ENCODE measurements at regions not wholly inside any gene's neighbourhood (a gene's known extent, or its start where the extent isn't known, plus 50 kb on each side); places are given as distances from the start of the nearest gene placed in this dataset.

DNA sequence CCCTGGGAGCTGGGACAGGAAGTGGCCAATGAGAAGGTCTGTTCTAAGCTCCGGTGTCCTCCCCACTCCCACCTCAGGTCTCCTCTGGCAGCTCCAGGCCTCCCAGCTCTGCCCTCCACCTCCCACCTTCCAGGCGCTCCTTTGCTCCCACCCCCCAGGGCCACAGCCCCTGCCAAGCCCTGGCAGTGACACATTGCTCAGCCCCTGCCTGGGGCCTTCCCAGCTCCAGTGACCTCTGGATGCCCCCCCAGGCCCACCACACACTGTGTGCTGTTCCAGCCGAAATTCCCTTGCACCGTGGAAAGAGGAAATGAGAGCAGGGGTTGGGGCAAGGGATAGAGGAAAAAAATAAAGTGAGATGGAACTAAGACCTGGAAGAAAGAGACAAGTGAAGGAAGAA is 289.6 kb downstream of the CYP26B1 start:
- TF ChIP-seq, protein P1, sequence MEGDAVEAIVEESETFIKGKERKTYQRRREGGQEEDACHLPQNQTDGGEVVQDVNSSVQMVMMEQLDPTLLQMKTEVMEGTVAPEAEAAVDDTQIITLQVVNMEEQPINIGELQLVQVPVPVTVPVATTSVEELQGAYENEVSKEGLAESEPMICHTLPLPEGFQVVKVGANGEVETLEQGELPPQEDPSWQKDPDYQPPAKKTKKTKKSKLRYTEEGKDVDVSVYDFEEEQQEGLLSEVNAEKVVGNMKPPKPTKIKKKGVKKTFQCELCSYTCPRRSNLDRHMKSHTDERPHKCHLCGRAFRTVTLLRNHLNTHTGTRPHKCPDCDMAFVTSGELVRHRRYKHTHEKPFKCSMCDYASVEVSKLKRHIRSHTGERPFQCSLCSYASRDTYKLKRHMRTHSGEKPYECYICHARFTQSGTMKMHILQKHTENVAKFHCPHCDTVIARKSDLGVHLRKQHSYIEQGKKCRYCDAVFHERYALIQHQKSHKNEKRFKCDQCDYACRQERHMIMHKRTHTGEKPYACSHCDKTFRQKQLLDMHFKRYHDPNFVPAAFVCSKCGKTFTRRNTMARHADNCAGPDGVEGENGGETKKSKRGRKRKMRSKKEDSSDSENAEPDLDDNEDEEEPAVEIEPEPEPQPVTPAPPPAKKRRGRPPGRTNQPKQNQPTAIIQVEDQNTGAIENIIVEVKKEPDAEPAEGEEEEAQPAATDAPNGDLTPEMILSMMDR (IDR thresholded peaks at IDR 0.05) = no peak
- no peak for TF ChIP-seq POLR2A (IDR thresholded peaks at IDR 0.05)
- no peak for TF ChIP-seq POLR2AphosphoS5 (IDR thresholded peaks at IDR 0.05)

Measured in prostate gland (tissue), 2 donors.